SK-N-SH (cell line): ENCODE measurements at regions not wholly inside any gene's neighbourhood (a gene's known extent, or its start where the extent isn't known, plus 50 kb on each side); places are given as distances from the start of the nearest gene placed in this dataset.

Experiments
- CTCF ChIA-PET: fragments of 300-600, 350-600 bp; formaldehyde crosslinking; extraction: SDS; loops from one replicate; lab custom pipeline; 2021; lab: Yijun Ruan, JAX
- POLR2A ChIA-PET: fragments of 350-600 bp; sonication (Branson Sonifier 250); formaldehyde crosslinking; extraction: SDS; loops from one replicate; lab custom pipeline; 2020; ENCODE audit warnings: antibody characterized with exemption, inconsistent platforms; lab: Yijun Ruan, JAX
- DNase-seq: peaks from one replicate; pipeline ENCODE4 v3.0.0; 2012
- H2AFZ ChIP-seq: fragments of 200-600 bp; sonication (generic); 2 replicates; pipeline ENCODE4 v1.8.1; 2016; ENCODE audit warnings: antibody characterized with exemption, mild to moderate bottlenecking, low read depth
- H3F3A ChIP-seq: fragments of 200-600 bp; sonication (generic); replicated peaks from 2 replicates; pipeline ENCODE3; 2016; ENCODE audit warnings: antibody characterized with exemption, mild to moderate bottlenecking; ENCODE audit not compliant: insufficient read depth
- H3K27ac ChIP-seq, 2 experiments: fragments of 200-500 bp in 1 of 2; fragments of 200-600 bp in 1 of 2; sonication (Bioruptor generic) in 1 of 2; sonication (generic), shearing (Covaris generic) in 1 of 2; 2 replicates each; pipeline versions ENCODE4 v1.5.1 to v1.6.1; 2014 to 2016; ENCODE audit warnings: low read depth in 2 of 2, inconsistent platforms in 1 of 2, low read length in 1 of 2, mild to moderate bottlenecking in 1 of 2, mixed read lengths in 1 of 2
- H3K27me3 ChIP-seq: fragments of 200-600 bp; sonication (generic), shearing (Covaris generic); 2 replicates; pipeline ENCODE4 v1.6.1; 2016; ENCODE audit warnings: mixed run types; ENCODE audit not compliant: insufficient read depth
- H3K36me3 ChIP-seq, 2 experiments: fragments of 200-500 bp in 1 of 2; fragments of 200-600 bp in 1 of 2; sonication (Bioruptor generic) in 1 of 2; sonication (generic) in 1 of 2; replicated peaks in 1 of 2; 2 replicates each; pipeline versions ENCODE3 to v1.5.1; 2014 to 2016; ENCODE audit warnings: low read length in 1 of 2, mild to moderate bottlenecking in 1 of 2; ENCODE audit not compliant: insufficient read depth in 2 of 2, control insufficient read depth in 1 of 2
- H3K4me1 ChIP-seq, 2 experiments: fragments of 200-500 bp in 1 of 2; fragments of 200-600 bp in 1 of 2; sonication (Bioruptor generic) in 1 of 2; sonication (generic), shearing (Covaris generic) in 1 of 2; 2 replicates each; pipeline versions ENCODE4 v1.5.1 to v1.6.1; 2014 to 2016; ENCODE audit warnings: low read depth in 1 of 2, low read length in 1 of 2, mixed run types in 1 of 2; ENCODE audit not compliant: insufficient read depth in 2 of 2, control insufficient read depth in 1 of 2
- H3K4me2 ChIP-seq: fragments of 200-600 bp; sonication (generic), shearing (Covaris generic); 2 replicates; pipeline ENCODE4 v1.6.1; 2017; ENCODE audit warnings: mixed run types
- H3K4me3 ChIP-seq, 2 experiments: fragments of 200-500 bp in 1 of 2; fragments of 200-600 bp in 1 of 2; sonication (Bioruptor generic) in 1 of 2; sonication (generic), shearing (Covaris generic) in 1 of 2; 2 replicates each; pipeline versions ENCODE4 v1.5.1 to v1.8.1; 2014 to 2016; ENCODE audit warnings: low read depth in 2 of 2, inconsistent platforms in 1 of 2, low read length in 1 of 2, mild to moderate bottlenecking in 1 of 2, mixed read lengths in 1 of 2, moderate library complexity in 1 of 2
- H3K79me2 ChIP-seq: fragments of 200-600 bp; sonication (generic); 2 replicates; pipeline ENCODE4 v1.8.1; 2017; ENCODE audit warnings: mild to moderate bottlenecking; ENCODE audit not compliant: insufficient read depth
- H3K9ac ChIP-seq: fragments of 200-600 bp; sonication (generic); 2 replicates; pipeline ENCODE4 v1.6.1; 2017; ENCODE audit warnings: mixed run types
- H3K9me2 ChIP-seq: fragments of 200-600 bp; sonication (generic); 2 replicates; pipeline ENCODE4 v1.6.1; 2017; ENCODE audit warnings: mixed run types
- H3K9me3 ChIP-seq: fragments of 200-600 bp; sonication (generic); 2 replicates; pipeline ENCODE4 v1.6.1; 2017; ENCODE audit warnings: mixed run types, mild to moderate bottlenecking, moderate library complexity
- H4K20me1 ChIP-seq: fragments of 200-600 bp; sonication (generic); 2 replicates; pipeline ENCODE4 v1.6.1; 2017; ENCODE audit warnings: mild to moderate bottlenecking, mixed run types; ENCODE audit not compliant: insufficient read depth
- EZH2phosphoT487 ChIP-seq: fragments of 200-600 bp; sonication (generic); IDR thresholded peaks from 2 replicates; pipeline ENCODE4 v1.6.1; 2017; ENCODE audit warnings: low read depth, mixed run types, mild to moderate bottlenecking, antibody characterized with exemption, moderate library complexity, borderline replicate concordance
- GATA2 ChIP-seq: sonication (generic); formaldehyde crosslinking; IDR thresholded peaks from 2 replicates; pipeline ENCODE4 v1.5.0; 2020; ENCODE audit warnings: mild to moderate bottlenecking, missing genetic modification reagents
- JUND ChIP-seq: IDR thresholded peaks from 2 replicates; pipeline ENCODE4 v1.4.0; 2012
- MXI1 ChIP-seq: IDR thresholded peaks from 2 replicates; pipeline ENCODE4 v1.6.1; 2012; ENCODE audit warnings: mild to moderate bottlenecking, low read depth, low read length, improper control_type of control experiment
- RCOR1 ChIP-seq: fragments of 150-350 bp; IDR thresholded peaks from 2 replicates; pipeline ENCODE4 v1.6.1; 2017; ENCODE audit warnings: antibody characterized with exemption, low read length
- RXRA ChIP-seq: IDR thresholded peaks from 2 replicates; pipeline ENCODE4 v1.4.0; 2012; ENCODE audit warnings: low read depth, mild to moderate bottlenecking, borderline replicate concordance
- TCF12 ChIP-seq: IDR thresholded peaks from 2 replicates; pipeline ENCODE4 v1.4.0; 2012
- TEAD4 ChIP-seq: IDR thresholded peaks from 2 replicates; pipeline ENCODE4 v1.4.0; 2012; ENCODE audit warnings: mild to moderate bottlenecking, borderline replicate concordance; ENCODE audit not compliant: insufficient read depth
- YY1 ChIP-seq: IDR thresholded peaks from 2 replicates; pipeline ENCODE4 v1.4.0; 2012; ENCODE audit warnings: low read depth, mild to moderate bottlenecking
- WGBS: methylation state at CpG from one replicate; pipeline ENCODE4 v1.1.6; 2017; ENCODE audit warnings: low lambda C conversion rate; 5-methylcytosine and 5-hydroxymethylcytosine counted together
- TF ChIP-seq, protein P1 (sequence below): IDR thresholded peaks from 2 replicates; pipeline ENCODE4 v1.4.0; 2012; ENCODE audit warnings: low read depth, borderline replicate concordance
- TF ChIP-seq, protein P2 (sequence below): fragments of 150-350 bp; IDR thresholded peaks from 2 replicates; pipeline ENCODE4 v1.6.1; 2016; ENCODE audit warnings: mild to moderate bottlenecking, low read depth, low read length
- TF ChIP-seq, protein P3 (sequence below): IDR thresholded peaks from 2 replicates; pipeline ENCODE4 v1.6.1; 2012; ENCODE audit warnings: mild to moderate bottlenecking, low read depth, low read length, moderate library complexity

DNA sequence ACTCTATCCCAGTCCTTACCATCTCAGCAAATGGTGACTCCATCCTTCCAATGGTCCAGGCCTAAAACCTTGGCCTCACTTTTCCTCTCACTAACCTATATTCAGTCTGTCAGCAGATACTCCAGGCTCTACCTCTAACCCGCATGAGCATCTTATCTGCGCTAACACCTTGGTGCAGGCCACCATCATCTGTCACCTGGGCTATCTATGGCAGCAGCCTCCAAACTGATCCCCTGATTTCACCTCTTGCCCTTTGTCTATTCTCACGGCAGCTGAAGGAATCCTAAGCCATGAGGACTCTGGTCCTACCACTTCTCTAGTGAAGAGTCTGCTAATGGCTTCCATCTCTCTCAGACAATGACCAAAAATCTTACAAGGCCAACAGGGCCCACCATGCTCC is 57.9 kb upstream of the CCL1 start:
- Histone ChIP-seq H3K9me3 (no peaks in the 10 kb centered on the region), H3K4me2 (no peak overlapping the region), H2AFZ (no peak overlapping the region), H3K27ac (no peak overlapping the region)
- no peak for TF ChIP-seq TEAD4
- no peak for TF ChIP-seq RCOR1
- TF ChIP-seq JUND: no peak
- no peak for TF ChIP-seq GATA2
- TF ChIP-seq, protein P1, sequence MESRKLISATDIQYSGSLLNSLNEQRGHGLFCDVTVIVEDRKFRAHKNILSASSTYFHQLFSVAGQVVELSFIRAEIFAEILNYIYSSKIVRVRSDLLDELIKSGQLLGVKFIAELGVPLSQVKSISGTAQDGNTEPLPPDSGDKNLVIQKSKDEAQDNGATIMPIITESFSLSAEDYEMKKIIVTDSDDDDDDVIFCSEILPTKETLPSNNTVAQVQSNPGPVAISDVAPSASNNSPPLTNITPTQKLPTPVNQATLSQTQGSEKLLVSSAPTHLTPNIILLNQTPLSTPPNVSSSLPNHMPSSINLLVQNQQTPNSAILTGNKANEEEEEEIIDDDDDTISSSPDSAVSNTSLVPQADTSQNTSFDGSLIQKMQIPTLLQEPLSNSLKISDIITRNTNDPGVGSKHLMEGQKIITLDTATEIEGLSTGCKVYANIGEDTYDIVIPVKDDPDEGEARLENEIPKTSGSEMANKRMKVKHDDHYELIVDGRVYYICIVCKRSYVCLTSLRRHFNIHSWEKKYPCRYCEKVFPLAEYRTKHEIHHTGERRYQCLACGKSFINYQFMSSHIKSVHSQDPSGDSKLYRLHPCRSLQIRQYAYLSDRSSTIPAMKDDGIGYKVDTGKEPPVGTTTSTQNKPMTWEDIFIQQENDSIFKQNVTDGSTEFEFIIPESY: no peak
- TF ChIP-seq, protein P2, sequence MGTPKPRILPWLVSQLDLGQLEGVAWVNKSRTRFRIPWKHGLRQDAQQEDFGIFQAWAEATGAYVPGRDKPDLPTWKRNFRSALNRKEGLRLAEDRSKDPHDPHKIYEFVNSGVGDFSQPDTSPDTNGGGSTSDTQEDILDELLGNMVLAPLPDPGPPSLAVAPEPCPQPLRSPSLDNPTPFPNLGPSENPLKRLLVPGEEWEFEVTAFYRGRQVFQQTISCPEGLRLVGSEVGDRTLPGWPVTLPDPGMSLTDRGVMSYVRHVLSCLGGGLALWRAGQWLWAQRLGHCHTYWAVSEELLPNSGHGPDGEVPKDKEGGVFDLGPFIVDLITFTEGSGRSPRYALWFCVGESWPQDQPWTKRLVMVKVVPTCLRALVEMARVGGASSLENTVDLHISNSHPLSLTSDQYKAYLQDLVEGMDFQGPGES: no peak
- TF ChIP-seq MXI1: no peak
- TF ChIP-seq YY1: no peak
- TF ChIP-seq, protein P3, sequence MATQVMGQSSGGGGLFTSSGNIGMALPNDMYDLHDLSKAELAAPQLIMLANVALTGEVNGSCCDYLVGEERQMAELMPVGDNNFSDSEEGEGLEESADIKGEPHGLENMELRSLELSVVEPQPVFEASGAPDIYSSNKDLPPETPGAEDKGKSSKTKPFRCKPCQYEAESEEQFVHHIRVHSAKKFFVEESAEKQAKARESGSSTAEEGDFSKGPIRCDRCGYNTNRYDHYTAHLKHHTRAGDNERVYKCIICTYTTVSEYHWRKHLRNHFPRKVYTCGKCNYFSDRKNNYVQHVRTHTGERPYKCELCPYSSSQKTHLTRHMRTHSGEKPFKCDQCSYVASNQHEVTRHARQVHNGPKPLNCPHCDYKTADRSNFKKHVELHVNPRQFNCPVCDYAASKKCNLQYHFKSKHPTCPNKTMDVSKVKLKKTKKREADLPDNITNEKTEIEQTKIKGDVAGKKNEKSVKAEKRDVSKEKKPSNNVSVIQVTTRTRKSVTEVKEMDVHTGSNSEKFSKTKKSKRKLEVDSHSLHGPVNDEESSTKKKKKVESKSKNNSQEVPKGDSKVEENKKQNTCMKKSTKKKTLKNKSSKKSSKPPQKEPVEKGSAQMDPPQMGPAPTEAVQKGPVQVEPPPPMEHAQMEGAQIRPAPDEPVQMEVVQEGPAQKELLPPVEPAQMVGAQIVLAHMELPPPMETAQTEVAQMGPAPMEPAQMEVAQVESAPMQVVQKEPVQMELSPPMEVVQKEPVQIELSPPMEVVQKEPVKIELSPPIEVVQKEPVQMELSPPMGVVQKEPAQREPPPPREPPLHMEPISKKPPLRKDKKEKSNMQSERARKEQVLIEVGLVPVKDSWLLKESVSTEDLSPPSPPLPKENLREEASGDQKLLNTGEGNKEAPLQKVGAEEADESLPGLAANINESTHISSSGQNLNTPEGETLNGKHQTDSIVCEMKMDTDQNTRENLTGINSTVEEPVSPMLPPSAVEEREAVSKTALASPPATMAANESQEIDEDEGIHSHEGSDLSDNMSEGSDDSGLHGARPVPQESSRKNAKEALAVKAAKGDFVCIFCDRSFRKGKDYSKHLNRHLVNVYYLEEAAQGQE: no peak
- no peak for TF ChIP-seq TCF12
- no peak for TF ChIP-seq EZH2phosphoT487
- no peak for TF ChIP-seq RXRA
- TF ChIP-seq, all 33 proteins: peak for 0
- no peak overlapping the region for H3K4me3 ChIP-seq
- POLR2A ChIA-PET: no interaction called here
- peaks cover 9% of the 10 kb centered on the region; the same call in 1 of the 2 replicates for H3K27me3 ChIP-seq
- CTCF ChIA-PET: interaction anchor here (0.6 to 5.8 kb wide), 26 partner anchors 9 to 1139 kb away, joined by 3 to 34 read pairs (median 4); partner anchors contain the start of genes FNDC8, NLE1 and RAD51D
- 44% methylated on average over 3 of the region's 3 CpGs for WGBS
- H3K79me2 ChIP-seq: no peaks in the 10 kb centered on the region
- no peak for DNase-seq
- H3K36me3 ChIP-seq: no peaks in the 10 kb centered on the region
- no peaks in the 10 kb centered on the region for H3K4me1 ChIP-seq
- no peaks in the 10 kb centered on the region for H3F3A ChIP-seq
- H3K9me2 ChIP-seq: no peaks in the 10 kb centered on the region
- no peaks in the 10 kb centered on the region for H4K20me1 ChIP-seq
- H3K9ac ChIP-seq: no peak overlapping the region
